ENCODE measurements at regions not wholly inside any gene's neighbourhood (a gene's known extent, or its start where the extent isn't known, plus 50 kb on each side); places are given as distances from the start of the nearest gene placed in this dataset.
"Not testable (repeated sequence)": the region's sequence is repeated elsewhere in the genome, so short reads cannot be mapped to it uniquely, and the experiment has no call there.

GRCh38 chr13:94813920-94814475, 101.7 kb upstream of the SOX21 start:
- DNase-seq: no peak

- no peak for DNase-seq
Measured at GRCh38 chr13:94811753-94812152, 99.4 kb upstream of the SOX21 start.

- no peak for DNase-seq
Measured at GRCh38 chr13:94800423-94800822, 88.1 kb upstream of the SOX21 start.

GRCh38 chr13:94799299-94799698, 87.0 kb upstream of the SOX21 start:
- no peak for DNase-seq

- no peak for DNase-seq
Measured at GRCh38 chr13:94798738-94799137, 86.4 kb upstream of the SOX21 start.

GRCh38 chr13:94795292-94795691, 82.9 kb upstream of the SOX21 start:
- DNase-seq: no peak

- not testable (repeated sequence) for DNase-seq
Measured at GRCh38 chr13:94786246-94786645, 73.9 kb upstream of the SOX21 start.

GRCh38 chr13:94784066-94784465, 71.7 kb upstream of the SOX21 start:
- DNase-seq: no peak

- DNase-seq: no peak
Measured at GRCh38 chr13:94783489-94783888, 71.1 kb upstream of the SOX21 start.

GRCh38 chr13:94780421-94780820, 68.1 kb upstream of the SOX21 start:
- DNase-seq: no peak

GRCh38 chr13:94778986-94779385, 66.6 kb upstream of the SOX21 start:
- DNase-seq: no peak

- no peak for DNase-seq
Measured at GRCh38 chr13:94778585-94778984, 66.2 kb upstream of the SOX21 start.

- DNase-seq: no peak
Measured at GRCh38 chr13:94776956-94777355, 64.6 kb upstream of the SOX21 start.

- DNase-seq: no peak
Measured at GRCh38 chr13:94776300-94776699, 64.0 kb upstream of the SOX21 start.

GRCh38 chr13:94765814-94766213, 53.5 kb upstream of the SOX21 start:
- no peak for DNase-seq

GRCh38 chr13:94764576-94765321, 52.4 kb upstream of the SOX21 start:
- DNase-seq: peak; percentile 14
